ENCODE measurements at regions not wholly inside any gene's neighbourhood (a gene's known extent, or its start where the extent isn't known, plus 50 kb on each side); places are given as distances from the start of the nearest gene placed in this dataset.

- DNase-seq: no peak
- Histone ChIP-seq H3K4me1 (ENCODE audit: control insufficient read depth in 1 of 2, extremely low read depth in 1 of 2, insufficient read depth in 2 of 2, low read length in 2 of 2) (no peaks in the 10 kb centered on the region), H3K36me3 (ENCODE audit: control insufficient read depth in 2 of 2, extremely low read depth in 1 of 2, insufficient read depth in 1 of 2, low read length in 1 of 2) (no peaks in the 10 kb centered on the region), H3K9me3 (no peaks in the 10 kb centered on the region), H3K27me3 (replicated peaks in 1 of 2; ENCODE audit: control insufficient read depth in 2 of 2, extremely low read depth in 1 of 2, insufficient read depth in 2 of 2, low read length in 1 of 2) (no peaks in the 10 kb centered on the region), H3K4me3 (ENCODE audit: control insufficient read depth in 1 of 2, extremely low read depth in 1 of 2, low read length in 1 of 2) (no peak overlapping the region), H3K27ac (ENCODE audit: low read length) (no peak overlapping the region)
- CTCF ChIA-PET: no interaction called here
- H3K9me3 Mint-ChIP-seq: peaks cover 0 to 8% (median 2%) of the 10 kb centered on the region in 3 donors
- no peak for ATAC-seq (replicated peaks in 1 of 4)
- no peak overlapping the region for H3K27ac Mint-ChIP-seq
- H3K4me1 Mint-ChIP-seq: no peaks in the 10 kb centered on the region
- POLR2A ChIA-PET: no interaction called here
- WGBS (ENCODE audit: insufficient coverage): 59% methylated on average over 6 of the region's 9 CpGs
- H3K27me3 Mint-ChIP-seq: peaks cover 0 to 12% of the 10 kb centered on the region in 2 donors
- H3K36me3 Mint-ChIP-seq: no peaks in the 10 kb centered on the region
- no peak overlapping the region for H3K4me3 Mint-ChIP-seq
These were observed 70.1 kb upstream of the TENM4 start for GRCh38 chr11:79510960-79511359.

- Mint-ChIP-seq H3K4me3 (no peak overlapping the region), H3K4me1 (no peaks in the 10 kb centered on the region), H3K27me3 (peaks cover 0 to 9% of the 10 kb centered on the region in 2 donors), H3K36me3 (no peaks in the 10 kb centered on the region), H3K27ac (no peak overlapping the region), H3K9me3 (peaks cover 0 to 6% (median 2%) of the 10 kb centered on the region in 3 donors)
- CTCF ChIA-PET: no interaction called here
- Histone ChIP-seq H3K4me3 (ENCODE audit: control insufficient read depth in 1 of 2, extremely low read depth in 1 of 2, low read length in 1 of 2) (no peak overlapping the region), H3K36me3 (ENCODE audit: control insufficient read depth in 2 of 2, extremely low read depth in 1 of 2, insufficient read depth in 1 of 2, low read length in 1 of 2) (no peaks in the 10 kb centered on the region), H3K4me1 (ENCODE audit: control insufficient read depth in 1 of 2, extremely low read depth in 1 of 2, insufficient read depth in 2 of 2, low read length in 2 of 2) (no peaks in the 10 kb centered on the region), H3K9me3 (no peaks in the 10 kb centered on the region), H3K27ac (ENCODE audit: low read length) (no peak overlapping the region), H3K27me3 (replicated peaks in 1 of 2; ENCODE audit: control insufficient read depth in 2 of 2, extremely low read depth in 1 of 2, insufficient read depth in 2 of 2, low read length in 1 of 2) (no peaks in the 10 kb centered on the region)
- no peak for ATAC-seq (replicated peaks in 1 of 4)
- no peak for DNase-seq
- POLR2A ChIA-PET: no interaction called here
- 0% methylated on average over 1 of the region's 3 CpGs for WGBS (ENCODE audit: insufficient coverage)
These were observed 67.6 kb upstream of the TENM4 start for GRCh38 chr11:79508461-79508860.

GRCh38 chr11:79507706-79508105, 66.9 kb upstream of the TENM4 start:
- Histone ChIP-seq H3K36me3 (ENCODE audit: control insufficient read depth in 2 of 2, extremely low read depth in 1 of 2, insufficient read depth in 1 of 2, low read length in 1 of 2) (no peaks in the 10 kb centered on the region), H3K4me3 (ENCODE audit: control insufficient read depth in 1 of 2, extremely low read depth in 1 of 2, low read length in 1 of 2) (no peak overlapping the region), H3K4me1 (ENCODE audit: control insufficient read depth in 1 of 2, extremely low read depth in 1 of 2, insufficient read depth in 2 of 2, low read length in 2 of 2) (no peaks in the 10 kb centered on the region), H3K9me3 (no peaks in the 10 kb centered on the region), H3K27ac (ENCODE audit: low read length) (no peak overlapping the region), H3K27me3 (replicated peaks in 1 of 2; ENCODE audit: control insufficient read depth in 2 of 2, extremely low read depth in 1 of 2, insufficient read depth in 2 of 2, low read length in 1 of 2) (peaks cover 0 to 3% of the 10 kb centered on the region in 2 experiments)
- no peaks in the 10 kb centered on the region for H3K4me1 Mint-ChIP-seq
- H3K27ac Mint-ChIP-seq: no peak overlapping the region
- H3K4me3 Mint-ChIP-seq: no peak overlapping the region
- ChIA-PET CTCF (no interaction called here), POLR2A (no interaction called here)
- peaks cover 0 to 9% of the 10 kb centered on the region in 2 donors for H3K27me3 Mint-ChIP-seq
- H3K36me3 Mint-ChIP-seq: no peaks in the 10 kb centered on the region
- 73% methylated on average over 3 of the region's 7 CpGs for WGBS (ENCODE audit: insufficient coverage)
- ATAC-seq (replicated peaks in 1 of 4) (no peak), DNase-seq (no peak)
- peaks cover 0 to 6% (median 2%) of the 10 kb centered on the region in 3 donors for H3K9me3 Mint-ChIP-seq

- Histone ChIP-seq H3K4me3 (ENCODE audit: control insufficient read depth in 1 of 2, extremely low read depth in 1 of 2, low read length in 1 of 2) (no peak overlapping the region), H3K27me3 (replicated peaks in 1 of 2; ENCODE audit: control insufficient read depth in 2 of 2, extremely low read depth in 1 of 2, insufficient read depth in 2 of 2, low read length in 1 of 2) (peaks cover 0 to 3% of the 10 kb centered on the region in 2 experiments), H3K9me3 (no peaks in the 10 kb centered on the region), H3K27ac (ENCODE audit: low read length) (no peak overlapping the region), H3K4me1 (ENCODE audit: control insufficient read depth in 1 of 2, extremely low read depth in 1 of 2, insufficient read depth in 2 of 2, low read length in 2 of 2) (no peaks in the 10 kb centered on the region), H3K36me3 (ENCODE audit: control insufficient read depth in 2 of 2, extremely low read depth in 1 of 2, insufficient read depth in 1 of 2, low read length in 1 of 2) (no peaks in the 10 kb centered on the region)
- Mint-ChIP-seq H3K9me3 (peaks cover 0 to 3% (median 2%) of the 10 kb centered on the region in 3 donors), H3K27ac (no peak overlapping the region), H3K4me3 (no peak overlapping the region), H3K36me3 (no peaks in the 10 kb centered on the region), H3K4me1 (no peaks in the 10 kb centered on the region), H3K27me3 (peaks cover 0 to 9% of the 10 kb centered on the region in 2 donors)
- 60% methylated on average over 11 of the region's 11 CpGs for WGBS (ENCODE audit: insufficient coverage)
- ChIA-PET POLR2A (no interaction called here), CTCF (no interaction called here)
- ATAC-seq (replicated peaks in 1 of 4): no peak
- DNase-seq: no peak
These were observed 66.0 kb upstream of the TENM4 start for GRCh38 chr11:79506734-79507344.

- Histone ChIP-seq H3K27me3 (replicated peaks in 1 of 2; ENCODE audit: control insufficient read depth in 2 of 2, extremely low read depth in 1 of 2, insufficient read depth in 2 of 2, low read length in 1 of 2) (peaks cover 0 to 3% of the 10 kb centered on the region in 2 experiments), H3K36me3 (ENCODE audit: control insufficient read depth in 2 of 2, extremely low read depth in 1 of 2, insufficient read depth in 1 of 2, low read length in 1 of 2) (no peaks in the 10 kb centered on the region), H3K4me1 (ENCODE audit: control insufficient read depth in 1 of 2, extremely low read depth in 1 of 2, insufficient read depth in 2 of 2, low read length in 2 of 2) (no peaks in the 10 kb centered on the region), H3K9me3 (no peaks in the 10 kb centered on the region), H3K27ac (ENCODE audit: low read length) (no peak overlapping the region), H3K4me3 (ENCODE audit: control insufficient read depth in 1 of 2, extremely low read depth in 1 of 2, low read length in 1 of 2) (no peak overlapping the region)
- Mint-ChIP-seq H3K9me3 (peaks cover 0 to 4% (median 3%) of the 10 kb centered on the region in 3 donors), H3K27me3 (peaks cover 0 to 9% of the 10 kb centered on the region in 2 donors), H3K4me1 (no peaks in the 10 kb centered on the region), H3K36me3 (no peaks in the 10 kb centered on the region), H3K4me3 (no peak overlapping the region), H3K27ac (no peak overlapping the region)
- no peak for DNase-seq
- WGBS (ENCODE audit: insufficient coverage): no CpG with 5 or more reads among the region's 3 CpGs
- POLR2A ChIA-PET: no interaction called here
- CTCF ChIA-PET: no interaction called here
- no peak for ATAC-seq (replicated peaks in 1 of 4)
These were observed 65.3 kb upstream of the TENM4 start for GRCh38 chr11:79506124-79506523.

- CTCF ChIA-PET: no interaction called here
- 66% methylated on average over 6 of the region's 6 CpGs for WGBS (ENCODE audit: insufficient coverage)
These were observed 62.2 kb upstream of the TENM4 start for GRCh38 chr11:79503028-79503427.

More at GRCh38 chr11:79503028-79503427, 62.2 kb upstream of the TENM4 start:
- Histone ChIP-seq H3K4me1 (ENCODE audit: control insufficient read depth in 1 of 2, extremely low read depth in 1 of 2, insufficient read depth in 2 of 2, low read length in 2 of 2) (no peaks in the 10 kb centered on the region), H3K9me3 (no peaks in the 10 kb centered on the region), H3K4me3 (ENCODE audit: control insufficient read depth in 1 of 2, extremely low read depth in 1 of 2, low read length in 1 of 2) (no peak overlapping the region), H3K36me3 (ENCODE audit: control insufficient read depth in 2 of 2, extremely low read depth in 1 of 2, insufficient read depth in 1 of 2, low read length in 1 of 2) (no peaks in the 10 kb centered on the region), H3K27ac (ENCODE audit: low read length) (no peak overlapping the region), H3K27me3 (replicated peaks in 1 of 2; ENCODE audit: control insufficient read depth in 2 of 2, extremely low read depth in 1 of 2, insufficient read depth in 2 of 2, low read length in 1 of 2) (peaks cover 0 to 3% of the 10 kb centered on the region in 2 experiments)
- no peak overlapping the region for H3K27ac Mint-ChIP-seq
- POLR2A ChIA-PET: interaction anchor here in 1 of 2 donors (0.6 kb wide), 1 partner anchor 53 kb away, joined by 5 read pairs; no protein-coding TSS in a partner anchor
- H3K9me3 Mint-ChIP-seq: peaks cover 0 to 4% (median 3%) of the 10 kb centered on the region in 3 donors
- no peak for DNase-seq
- ATAC-seq (replicated peaks in 1 of 4): no peak
- no peak overlapping the region for H3K4me3 Mint-ChIP-seq
- H3K27me3 Mint-ChIP-seq: peaks cover 0 to 3% of the 10 kb centered on the region in 2 donors
- H3K4me1 Mint-ChIP-seq: no peaks in the 10 kb centered on the region
- H3K36me3 Mint-ChIP-seq: no peaks in the 10 kb centered on the region
